PC-9 (cell line): ENCODE measurements at regions not wholly inside any gene's neighbourhood (a gene's known extent, or its start where the extent isn't known, plus 50 kb on each side); places are given as distances from the start of the nearest gene placed in this dataset.

Experiments used
- BruUV-seq: library from RNA; stranded (reverse); fragments of 400-500 nt; replicated peaks from 2 replicates; lab custom pipeline; 2021; lab: Mats Ljungman, UMichigan
- CTCF ChIA-PET: fragments of 300-600 bp; sonication (Branson Sonifier 250); formaldehyde crosslinking; loops from one replicate; lab custom pipeline; 2022; ENCODE audit warnings: antibody characterized with exemption; lab: Charles Lee
- POLR2A ChIA-PET: fragments of 300-600 bp; sonication (Branson Sonifier 250); formaldehyde crosslinking; loops from one replicate; lab custom pipeline; 2022; ENCODE audit warnings: antibody characterized with exemption; ENCODE audit not compliant: unreplicated experiment; lab: Charles Lee
- DNase-seq, 2 experiments: peaks; one replicate each; pipeline versions ENCODE4 v3.0.0 to v3.0.0-alpha.2; 2015 to 2022; ENCODE audit warnings: mixed read lengths in 1 of 2
- H2AFZ ChIP-seq: fragments of 200-600 bp; sonication (generic); 2 replicates; pipeline ENCODE4 v1.8.1; 2017; ENCODE audit warnings: antibody characterized with exemption
- H3F3A ChIP-seq: fragments of 200-600 bp; sonication (generic); 2 replicates; pipeline ENCODE4 v1.8.1; 2017; ENCODE audit warnings: antibody characterized with exemption, mild to moderate bottlenecking, low read depth; ENCODE audit not compliant: insufficient read depth
- H3K27ac ChIP-seq: fragments of 200-600 bp; sonication (generic); 2 replicates; pipeline ENCODE4 v1.6.1; 2016; ENCODE audit warnings: mixed run types
- H3K27me3 ChIP-seq: fragments of 200-600 bp; sonication (generic); 2 replicates; pipeline ENCODE4 v1.6.1; 2016; ENCODE audit warnings: low read depth, mixed run types; ENCODE audit not compliant: insufficient read depth
- H3K36me3 ChIP-seq: fragments of 200-600 bp; sonication (generic); 2 replicates; pipeline ENCODE4 v1.6.1; 2016; ENCODE audit warnings: low read depth, mixed run types
- H3K4me1 ChIP-seq: fragments of 200-600 bp; sonication (generic); replicated peaks from 2 replicates; pipeline ENCODE4 v1.6.1; 2016; ENCODE audit warnings: mixed run types; ENCODE audit not compliant: insufficient read depth
- H3K4me2 ChIP-seq: fragments of 200-600 bp; sonication (generic); 2 replicates; pipeline ENCODE4 v1.6.1; 2017; ENCODE audit warnings: mixed run types
- H3K4me3 ChIP-seq: fragments of 200-600 bp; sonication (generic); 2 replicates; pipeline ENCODE4 v1.6.1; 2016; ENCODE audit warnings: mixed run types
- H3K79me2 ChIP-seq: fragments of 200-600 bp; sonication (generic); 2 replicates; pipeline ENCODE4 v1.6.1; 2017; ENCODE audit warnings: low read depth, mixed run types
- H3K9me2 ChIP-seq: fragments of 200-600 bp; sonication (generic); 2 replicates; pipeline ENCODE4 v1.8.1; 2017; ENCODE audit warnings: mild to moderate bottlenecking; ENCODE audit not compliant: insufficient read depth
- H3K9me3 ChIP-seq: fragments of 200-600 bp; sonication (generic); 2 replicates; pipeline ENCODE4 v1.8.1; 2016; ENCODE audit warnings: low read depth; ENCODE audit not compliant: insufficient read depth
- H4K20me1 ChIP-seq: fragments of 200-600 bp; sonication (generic); 2 replicates; pipeline ENCODE4 v1.8.1; 2017; ENCODE audit not compliant: insufficient read depth
- EZH2 ChIP-seq: fragments of 200-600 bp; sonication (generic); IDR thresholded peaks from 2 replicates; pipeline ENCODE4 v1.8.0; 2017; ENCODE audit warnings: antibody characterized with exemption, low read depth
- intact Hi-C: fragments of 100-400 bp; cut with micrococcal nuclease; formaldehyde crosslinking; loops from one replicate; pipeline ENCODE4 v1.10.0; 2022; ENCODE audit not compliant: unreplicated experiment
- TF ChIP-seq, protein P1 (sequence below): fragments of 200-600 bp; sonication (generic); conservative IDR thresholded peaks from 2 replicates; pipeline ENCODE4 v1.6.1; 2017; ENCODE audit warnings: mixed run types, antibody characterized with exemption, mild to moderate bottlenecking, moderate library complexity

DNA sequence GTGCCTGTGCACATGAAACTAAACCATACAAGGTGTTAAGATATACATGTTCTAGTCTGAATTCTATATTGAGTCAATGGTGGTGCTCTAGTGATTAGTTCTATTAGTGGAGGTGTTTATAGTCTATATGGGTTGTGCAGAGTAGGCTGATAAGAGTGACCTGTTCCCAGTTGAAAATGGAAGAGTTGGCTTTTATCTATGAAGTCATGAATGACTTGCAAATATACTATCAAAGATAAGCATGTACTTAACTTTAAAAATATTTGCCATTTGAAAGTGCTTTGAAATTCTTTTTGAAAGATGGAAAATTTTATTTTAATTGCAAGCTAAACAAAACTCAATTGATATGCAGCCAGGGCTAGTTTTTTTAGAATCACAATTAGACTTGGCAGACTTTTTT is 150.6 kb upstream of the SGO1 start:
- Histone ChIP-seq H3K9me3 (no peaks in the 10 kb centered on the region), H3K27me3 (no peaks in the 10 kb centered on the region), H3K4me1 (no peaks in the 10 kb centered on the region), H3K4me3 (no peak overlapping the region), H3K4me2 (no peak overlapping the region), H2AFZ (no peak overlapping the region), H3K9me2 (no peaks in the 10 kb centered on the region), H4K20me1 (no peaks in the 10 kb centered on the region), H3K27ac (no peak overlapping the region), H3K36me3 (no peaks in the 10 kb centered on the region), H3K79me2 (no peaks in the 10 kb centered on the region), H3F3A (no peaks in the 10 kb centered on the region)
- ChIA-PET POLR2A (no interaction called here), CTCF (no interaction called here)
- no peak for DNase-seq
- intact Hi-C loops: no loop called here
- TF ChIP-seq, protein P1, sequence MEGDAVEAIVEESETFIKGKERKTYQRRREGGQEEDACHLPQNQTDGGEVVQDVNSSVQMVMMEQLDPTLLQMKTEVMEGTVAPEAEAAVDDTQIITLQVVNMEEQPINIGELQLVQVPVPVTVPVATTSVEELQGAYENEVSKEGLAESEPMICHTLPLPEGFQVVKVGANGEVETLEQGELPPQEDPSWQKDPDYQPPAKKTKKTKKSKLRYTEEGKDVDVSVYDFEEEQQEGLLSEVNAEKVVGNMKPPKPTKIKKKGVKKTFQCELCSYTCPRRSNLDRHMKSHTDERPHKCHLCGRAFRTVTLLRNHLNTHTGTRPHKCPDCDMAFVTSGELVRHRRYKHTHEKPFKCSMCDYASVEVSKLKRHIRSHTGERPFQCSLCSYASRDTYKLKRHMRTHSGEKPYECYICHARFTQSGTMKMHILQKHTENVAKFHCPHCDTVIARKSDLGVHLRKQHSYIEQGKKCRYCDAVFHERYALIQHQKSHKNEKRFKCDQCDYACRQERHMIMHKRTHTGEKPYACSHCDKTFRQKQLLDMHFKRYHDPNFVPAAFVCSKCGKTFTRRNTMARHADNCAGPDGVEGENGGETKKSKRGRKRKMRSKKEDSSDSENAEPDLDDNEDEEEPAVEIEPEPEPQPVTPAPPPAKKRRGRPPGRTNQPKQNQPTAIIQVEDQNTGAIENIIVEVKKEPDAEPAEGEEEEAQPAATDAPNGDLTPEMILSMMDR: no peak
- no peak for TF ChIP-seq EZH2
- no TSS peak for BruUV-seq

DNA sequence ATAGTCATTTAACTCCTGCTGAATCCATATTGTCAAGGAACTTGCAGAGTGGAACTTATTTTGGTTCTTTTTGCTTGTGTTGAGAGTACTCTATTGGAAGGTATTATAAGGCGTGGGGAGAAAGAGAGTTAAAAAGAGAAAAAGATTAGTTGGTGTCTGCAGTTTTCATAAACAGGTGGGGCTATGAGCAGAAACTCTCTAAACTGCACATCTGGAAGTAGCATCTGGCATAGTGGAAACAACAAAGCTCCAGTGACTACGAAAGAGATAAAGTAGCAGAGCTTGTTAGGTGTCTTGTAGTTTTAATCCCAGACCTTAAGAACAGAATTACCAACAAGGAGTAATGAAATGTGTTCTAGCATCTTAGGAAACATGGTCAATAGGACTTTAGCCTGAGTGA is 148.8 kb upstream of the SGO1 start:
- Histone ChIP-seq H2AFZ (no peak overlapping the region), H3F3A (no peaks in the 10 kb centered on the region), H3K4me1 (no peaks in the 10 kb centered on the region), H3K9me2 (no peaks in the 10 kb centered on the region), H3K27ac (no peak overlapping the region), H3K4me2 (no peak overlapping the region), H3K9me3 (no peaks in the 10 kb centered on the region), H3K27me3 (no peaks in the 10 kb centered on the region), H3K4me3 (no peak overlapping the region), H3K79me2 (no peaks in the 10 kb centered on the region), H3K36me3 (no peaks in the 10 kb centered on the region), H4K20me1 (no peaks in the 10 kb centered on the region)
- DNase-seq: no peak
- ChIA-PET CTCF (no interaction called here), POLR2A (no interaction called here)
- TF ChIP-seq EZH2: no peak
- TF ChIP-seq, protein P1: no peak
- intact Hi-C loops: no loop called here
- no TSS peak for BruUV-seq

DNA sequence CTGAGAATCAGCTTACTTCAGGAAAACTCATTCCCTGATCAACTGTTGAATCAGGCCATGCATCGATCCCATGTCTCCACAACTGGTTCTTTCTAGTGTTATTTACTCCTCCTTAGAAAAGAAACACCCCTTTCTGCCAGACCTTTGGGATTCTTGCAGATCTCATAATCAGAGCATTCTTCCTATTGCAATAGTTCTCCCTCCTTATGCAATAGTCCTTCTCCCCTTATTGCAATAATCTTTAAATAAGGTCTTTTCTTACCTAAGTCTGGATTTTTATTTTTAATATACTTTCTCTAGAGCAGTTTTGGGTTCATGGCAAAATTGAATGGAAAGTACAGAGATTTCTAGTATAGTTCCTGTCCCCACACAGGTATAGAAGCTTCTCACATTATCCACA is 141.9 kb upstream of the SGO1 start:
- no peak for DNase-seq
- H3K4me2 ChIP-seq: no peak overlapping the region
- no peak overlapping the region for H3K4me3 ChIP-seq
- H4K20me1 ChIP-seq: no peaks in the 10 kb centered on the region
- intact Hi-C loops: no loop called here
- no TSS peak for BruUV-seq
- no peaks in the 10 kb centered on the region for H3K9me3 ChIP-seq
- H3K79me2 ChIP-seq: no peaks in the 10 kb centered on the region
- no peaks in the 10 kb centered on the region for H3K36me3 ChIP-seq
- no peak overlapping the region for H3K27ac ChIP-seq
- ChIA-PET CTCF (no interaction called here), POLR2A (no interaction called here)
- H3K4me1 ChIP-seq: no peaks in the 10 kb centered on the region; the same call in 1 of the 2 replicates
- H3K27me3 ChIP-seq: no peaks in the 10 kb centered on the region
- no peaks in the 10 kb centered on the region for H3F3A ChIP-seq
- H3K9me2 ChIP-seq: no peaks in the 10 kb centered on the region
- H2AFZ ChIP-seq: no peak overlapping the region
- TF ChIP-seq, protein P1: no peak
- TF ChIP-seq EZH2: no peak
